GM13977 (cell line): ENCODE measurements at regions not wholly inside any gene's neighbourhood (a gene's known extent, or its start where the extent isn't known, plus 50 kb on each side); places are given as distances from the start of the nearest gene placed in this dataset.

ENCODE experiments used
- DNase-seq: peaks from one replicate; pipeline ENCODE4 v3.0.0; 2012; ENCODE audit warnings: low spot score
- CTCF ChIP-seq: IDR thresholded peaks from 2 replicates; pipeline ENCODE4 v1.5.1; 2012; ENCODE audit warnings: mild to moderate bottlenecking, control low read depth; ENCODE audit not compliant: insufficient read depth; ENCODE audit errors: extremely low read depth, missing control alignments
- in situ Hi-C: fragments of 300-500 bp; cut with MboI; formaldehyde crosslinking; loops from one replicate; pipeline ENCODE4 v1.12.0; 2022; ENCODE audit warnings: low sequenced_read_pairs, low pct_unique_long_range_greater_than_20kb, mixed read lengths, inconsistent platforms; ENCODE audit not compliant: unreplicated experiment

DNA sequence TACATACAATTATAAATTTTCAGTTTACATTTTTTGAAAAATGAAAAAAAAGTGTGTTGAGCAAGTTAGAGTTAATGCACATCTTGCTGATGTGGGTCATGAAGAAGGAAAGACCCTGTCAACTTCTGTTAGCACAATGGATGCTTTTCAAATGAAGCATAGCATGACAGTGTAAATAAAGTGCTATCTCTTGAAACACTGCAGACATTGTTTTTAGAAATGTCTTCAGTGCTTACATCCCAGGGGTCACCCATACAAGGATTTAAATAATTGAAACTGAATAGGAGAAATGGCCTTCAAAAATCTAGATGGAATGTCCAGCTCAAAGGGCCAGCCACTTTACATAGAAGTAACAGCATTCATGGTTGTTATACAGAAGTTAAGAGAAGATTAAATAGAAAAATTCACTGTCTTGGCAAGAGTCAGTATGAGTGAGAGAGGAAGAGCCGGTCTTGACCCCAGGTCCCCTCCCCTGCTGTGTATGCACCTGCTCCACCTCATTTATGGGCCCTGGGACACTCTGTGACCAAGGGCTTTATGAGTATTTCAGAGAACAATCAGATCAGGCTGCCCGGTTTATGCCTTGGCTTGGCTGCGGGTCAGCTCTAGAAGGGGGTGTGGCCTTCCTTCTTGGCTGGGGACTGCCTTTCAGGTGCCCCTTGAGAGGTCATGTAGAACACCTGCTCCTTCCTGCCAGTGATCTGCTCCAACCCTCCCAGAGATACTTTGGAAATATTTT, 237.7 kb upstream of the TMEM72 start:
- no peak for TF ChIP-seq CTCF
- in situ Hi-C loops: no loop called here
- no peak for DNase-seq

GRCh38 chr10:44674536-44675386, 236.4 kb upstream of the TMEM72 start:
- no peak for TF ChIP-seq CTCF
- in situ Hi-C loops: no loop called here
- DNase-seq: no peak

- TF ChIP-seq CTCF: no peak
- in situ Hi-C loops: no loop called here
- no peak for DNase-seq
Measured at GRCh38 chr10:44675387-44675874, 235.7 kb upstream of the TMEM72 start.

GRCh38 chr10:44680764-44681163, 230.4 kb upstream of the TMEM72 start:
- TF ChIP-seq CTCF: no peak
- no peak for DNase-seq
- in situ Hi-C loops: no loop called here

- in situ Hi-C loops: no loop called here
- DNase-seq: no peak
- TF ChIP-seq CTCF: no peak
Measured at GRCh38 chr10:44682507-44682906, 228.6 kb upstream of the TMEM72 start.

DNA sequence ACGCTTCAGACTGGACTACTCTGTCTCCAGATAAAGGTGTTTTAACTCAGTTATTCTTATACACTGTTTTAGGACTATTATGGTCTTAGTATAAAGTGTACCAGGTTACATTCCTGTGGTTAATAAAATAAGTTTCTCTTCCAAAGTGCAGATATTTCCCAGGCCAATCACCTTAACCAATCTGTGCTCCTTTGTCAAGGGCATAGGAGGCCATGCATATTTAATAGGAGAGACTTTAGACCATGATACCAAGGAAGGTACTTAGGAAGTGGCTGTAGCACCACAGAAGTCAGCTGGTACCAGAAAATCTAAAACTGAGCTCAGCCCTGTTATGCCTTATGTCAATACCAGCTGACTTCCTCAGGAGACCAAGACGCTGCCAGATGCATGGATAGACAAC, 226.5 kb upstream of the TMEM72 start:
- no peak for DNase-seq
- no peak for TF ChIP-seq CTCF
- in situ Hi-C loops: no loop called here
